Smooth muscle cell (in vitro differentiated cells): ENCODE measurements at regions not wholly inside any gene's neighbourhood (a gene's known extent, or its start where the extent isn't known, plus 50 kb on each side); places are given as distances from the start of the nearest gene placed in this dataset.

Experiments
- DNase-seq: peaks from one replicate; lab custom pipeline; 2025; ENCODE audit not compliant: unreplicated experiment; lab: John Stamatoyannopoulos, UW
- H2AFZ ChIP-seq: fragments of 200-600 bp; sonication (generic); 2 replicates; pipeline ENCODE4 v1.6.0; 2016; ENCODE audit warnings: antibody characterized with exemption, low read depth, mild to moderate bottlenecking
- H3F3A ChIP-seq: fragments of 200-600 bp; sonication (generic); 2 replicates; pipeline ENCODE4 v1.6.0; 2017; ENCODE audit warnings: antibody characterized with exemption, low read depth
- H3K27ac ChIP-seq: fragments of 200-600 bp; sonication (generic); 2 replicates; pipeline ENCODE4 v1.5.1; 2016; ENCODE audit warnings: low read depth, mild to moderate bottlenecking
- H3K27me3 ChIP-seq: fragments of 200-600 bp; sonication (generic); 2 replicates; pipeline ENCODE4 v1.6.1; 2016; ENCODE audit warnings: low read depth, mild to moderate bottlenecking
- H3K36me3 ChIP-seq: fragments of 200-600 bp; sonication (generic); 2 replicates; pipeline ENCODE4 v1.5.1; 2016; ENCODE audit warnings: low read depth
- H3K4me1 ChIP-seq: fragments of 200-600 bp; sonication (generic); 2 replicates; pipeline ENCODE4 v1.5.1; 2016; ENCODE audit warnings: low read depth
- H3K4me2 ChIP-seq: fragments of 200-600 bp; sonication (generic); 2 replicates; pipeline ENCODE4 v1.6.0; 2016; ENCODE audit warnings: mild to moderate bottlenecking
- H3K4me3 ChIP-seq: fragments of 200-600 bp; sonication (generic); 2 replicates; pipeline ENCODE4 v1.5.1; 2016; ENCODE audit warnings: mild to moderate bottlenecking
- H3K79me2 ChIP-seq: fragments of 200-600 bp; sonication (generic); 2 replicates; pipeline ENCODE4 v1.6.0; 2016; ENCODE audit warnings: low read depth, mild to moderate bottlenecking
- H3K9ac ChIP-seq: fragments of 200-600 bp; sonication (generic); 2 replicates; pipeline ENCODE4 v1.6.0; 2016; ENCODE audit warnings: low read depth
- H3K9me3 ChIP-seq: fragments of 200-600 bp; sonication (generic); replicated peaks from 2 replicates; pipeline ENCODE4 v1.5.1; 2016; ENCODE audit warnings: low read depth
- H4K20me1 ChIP-seq: fragments of 200-600 bp; sonication (generic); 2 replicates; pipeline ENCODE4 v1.6.0; 2016; ENCODE audit warnings: low read depth
- CTCF ChIP-seq: fragments of 200-600 bp; sonication (generic); IDR thresholded peaks from 2 replicates; pipeline ENCODE4 v1.5.1; 2017; ENCODE audit warnings: borderline replicate concordance, mild to moderate bottlenecking, antibody characterized with exemption; ENCODE audit not compliant: insufficient read depth, poor library complexity, severe bottlenecking
- WGBS: methylation state at CpG from one replicate; pipeline ENCODE4 v1.1.7; 2016; ENCODE audit warnings: low lambda C conversion rate; 5-methylcytosine and 5-hydroxymethylcytosine counted together

- no peak for DNase-seq
- Histone ChIP-seq H3F3A (no peaks in the 10 kb centered on the region), H2AFZ (no peak overlapping the region), H3K9me3 (no peaks in the 10 kb centered on the region), H3K36me3 (no peaks in the 10 kb centered on the region), H3K27me3 (no peaks in the 10 kb centered on the region), H3K4me2 (no peak overlapping the region), H3K79me2 (no peaks in the 10 kb centered on the region), H3K9ac (no peak overlapping the region), H4K20me1 (no peaks in the 10 kb centered on the region), H3K4me1 (no peaks in the 10 kb centered on the region), H3K4me3 (no peak overlapping the region), H3K27ac (no peak overlapping the region)
- 86% methylated on average over 11 of the region's 11 CpGs for WGBS
- TF ChIP-seq CTCF, result no peak
Observed at GRCh38 chr1:4129693-4130092, 229.6 kb upstream of the C1orf174 start.

GRCh38 chr1:4130096-4130495 lies 230.0 kb upstream of the C1orf174 start:
- H3K27me3 ChIP-seq, result no peaks in the 10 kb centered on the region
- no peak for DNase-seq
- H3K36me3 ChIP-seq, result no peaks in the 10 kb centered on the region
- no peak overlapping the region for H3K4me2 ChIP-seq
- no peaks in the 10 kb centered on the region for H3F3A ChIP-seq
- H3K27ac ChIP-seq, result no peak overlapping the region
- no peaks in the 10 kb centered on the region for H3K9me3 ChIP-seq
- H3K4me1 ChIP-seq, result no peaks in the 10 kb centered on the region
- H4K20me1 ChIP-seq, result no peaks in the 10 kb centered on the region
- H2AFZ ChIP-seq, result no peak overlapping the region
- WGBS, result 87% methylated on average over 6 of the region's 6 CpGs
- no peaks in the 10 kb centered on the region for H3K79me2 ChIP-seq
- no peak for TF ChIP-seq CTCF
- H3K9ac ChIP-seq, result no peak overlapping the region
- no peak overlapping the region for H3K4me3 ChIP-seq

- Histone ChIP-seq H3K36me3 (no peaks in the 10 kb centered on the region), H3K9ac (no peak overlapping the region), H2AFZ (no peak overlapping the region), H3K4me2 (no peak overlapping the region), H3K9me3 (no peaks in the 10 kb centered on the region), H3K27ac (no peak overlapping the region), H3K4me3 (no peak overlapping the region), H4K20me1 (no peaks in the 10 kb centered on the region), H3K27me3 (no peaks in the 10 kb centered on the region), H3K79me2 (no peaks in the 10 kb centered on the region), H3F3A (no peaks in the 10 kb centered on the region), H3K4me1 (no peaks in the 10 kb centered on the region)
- DNase-seq, result no peak
- TF ChIP-seq CTCF, result no peak
- WGBS, result 86% methylated on average over 5 of the region's 5 CpGs
Observed at GRCh38 chr1:4131734-4132133, 231.7 kb upstream of the C1orf174 start.

GRCh38 chr1:4132352-4133296 lies 232.6 kb upstream of the C1orf174 start:
- Histone ChIP-seq H3K4me1 (no peaks in the 10 kb centered on the region), H3K4me3 (no peak overlapping the region), H3F3A (no peaks in the 10 kb centered on the region), H3K9ac (no peak overlapping the region), H3K9me3 (no peaks in the 10 kb centered on the region), H3K36me3 (no peaks in the 10 kb centered on the region), H3K4me2 (no peak overlapping the region), H3K27me3 (no peaks in the 10 kb centered on the region), H3K27ac (no peak overlapping the region), H2AFZ (no peak overlapping the region), H3K79me2 (no peaks in the 10 kb centered on the region), H4K20me1 (no peaks in the 10 kb centered on the region)
- WGBS, result 89% methylated on average over 51 of the region's 53 CpGs
- no peak for TF ChIP-seq CTCF
- DNase-seq, result no peak
